GM12873 (cell line): ENCODE measurements at regions not wholly inside any gene's neighbourhood (a gene's known extent, or its start where the extent isn't known, plus 50 kb on each side); places are given as distances from the start of the nearest gene placed in this dataset.

Experiments used
- CTCF ChIP-seq: IDR thresholded peaks from 2 replicates; pipeline ENCODE4 v1.5.1; 2012; ENCODE audit warnings: low read depth, mild to moderate bottlenecking, moderate library complexity, low read length, control low read depth; ENCODE audit not compliant: insufficient read depth; ENCODE audit errors: missing control alignments

- no peak for TF ChIP-seq CTCF
Observed at GRCh38 chr7:137142376-137142775, 201.2 kb downstream of the PTN start.

GRCh38 chr7:137135654-137136350 lies 207.7 kb downstream of the PTN start:
- TF ChIP-seq CTCF = no peak

- TF ChIP-seq CTCF = no peak
Observed at GRCh38 chr7:137130751-137131158, 212.8 kb downstream of the PTN start.

GRCh38 chr7:137129025-137129424 lies 214.5 kb downstream of the PTN start:
- no peak for TF ChIP-seq CTCF

- TF ChIP-seq CTCF = no peak
Observed at GRCh38 chr7:137127806-137128205, 215.7 kb downstream of the PTN start.

- TF ChIP-seq CTCF = no peak
Observed at GRCh38 chr7:137127058-137127457, 216.5 kb downstream of the PTN start.

- no peak for TF ChIP-seq CTCF
Observed at GRCh38 chr7:137122145-137122544, 221.4 kb downstream of the PTN start.
